Epithelial cell of esophagus (primary cell): ENCODE measurements at regions not wholly inside any gene's neighbourhood (a gene's known extent, or its start where the extent isn't known, plus 50 kb on each side); places are given as distances from the start of the nearest gene placed in this dataset.

Experiments used
- DNase-seq: peaks from one replicate; pipeline ENCODE4 v3.0.0; 2010; ENCODE audit warnings: low read depth
- H3K4me3 ChIP-seq: 2 replicates; pipeline ENCODE4 v1.5.1; 2011; ENCODE audit warnings: mild to moderate bottlenecking, low read length, control low read depth
- CTCF ChIP-seq: IDR thresholded peaks from 2 replicates; pipeline ENCODE4 v1.5.1; 2011; ENCODE audit warnings: low read depth, mild to moderate bottlenecking, low read length, control low read depth, inconsistent platforms; ENCODE audit not compliant: insufficient read depth; ENCODE audit errors: missing control alignments

- no peak overlapping the region for H3K4me3 ChIP-seq
- TF ChIP-seq CTCF, result no peak
- DNase-seq, result no peak
Observed at GRCh38 chr12:107925125-107925524, 150.6 kb downstream of the ASCL4 start.

DNA sequence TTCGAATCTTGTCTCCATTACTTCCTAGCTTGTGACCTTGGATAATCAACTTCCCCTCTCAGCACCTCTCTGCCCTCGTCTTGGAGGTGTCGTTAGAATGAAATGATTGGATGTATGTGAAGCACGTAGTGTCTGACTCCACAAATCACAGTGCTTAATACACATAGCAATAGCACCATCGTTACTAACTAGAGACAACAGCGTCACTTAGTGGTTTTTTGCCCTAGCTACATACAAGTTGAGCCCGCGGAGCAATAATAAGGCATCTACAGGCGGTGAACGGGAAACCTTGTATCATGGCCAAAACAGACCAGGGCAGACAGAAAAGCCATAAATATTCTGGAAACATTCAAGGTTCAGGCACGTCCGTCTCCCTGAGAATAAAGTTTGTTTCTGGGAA lies 154.9 kb downstream of the ASCL4 start:
- H3K4me3 ChIP-seq, result no peak overlapping the region
- peak; percentile 28 for TF ChIP-seq CTCF
- DNase-seq, result peak; percentile 30

DNA sequence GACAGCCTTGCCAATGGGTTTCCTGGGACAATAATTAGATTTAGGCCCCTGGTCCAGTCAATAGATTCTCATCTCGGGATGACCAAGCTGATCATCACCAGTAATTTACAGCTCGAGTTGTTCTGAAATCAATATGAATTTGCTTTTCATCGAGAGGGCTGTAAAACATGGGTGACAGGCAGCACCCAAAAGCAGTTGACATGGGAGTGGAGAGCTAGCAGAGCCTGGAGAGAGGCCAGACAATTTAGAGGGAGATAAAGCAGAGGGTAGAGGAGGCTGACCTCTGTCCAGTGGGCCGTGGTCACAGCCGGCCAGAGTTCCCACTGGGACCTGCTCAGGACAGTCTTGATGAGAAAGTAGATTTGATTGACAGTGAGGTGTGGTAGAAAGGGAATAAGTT lies 157.3 kb downstream of the ASCL4 start:
- no peak for DNase-seq
- H3K4me3 ChIP-seq, result no peak overlapping the region
- no peak for TF ChIP-seq CTCF

- no peak for DNase-seq
- no peak overlapping the region for H3K4me3 ChIP-seq
- TF ChIP-seq CTCF, result no peak
Observed at GRCh38 chr12:107938446-107938845, 163.9 kb downstream of the ASCL4 start.

DNA sequence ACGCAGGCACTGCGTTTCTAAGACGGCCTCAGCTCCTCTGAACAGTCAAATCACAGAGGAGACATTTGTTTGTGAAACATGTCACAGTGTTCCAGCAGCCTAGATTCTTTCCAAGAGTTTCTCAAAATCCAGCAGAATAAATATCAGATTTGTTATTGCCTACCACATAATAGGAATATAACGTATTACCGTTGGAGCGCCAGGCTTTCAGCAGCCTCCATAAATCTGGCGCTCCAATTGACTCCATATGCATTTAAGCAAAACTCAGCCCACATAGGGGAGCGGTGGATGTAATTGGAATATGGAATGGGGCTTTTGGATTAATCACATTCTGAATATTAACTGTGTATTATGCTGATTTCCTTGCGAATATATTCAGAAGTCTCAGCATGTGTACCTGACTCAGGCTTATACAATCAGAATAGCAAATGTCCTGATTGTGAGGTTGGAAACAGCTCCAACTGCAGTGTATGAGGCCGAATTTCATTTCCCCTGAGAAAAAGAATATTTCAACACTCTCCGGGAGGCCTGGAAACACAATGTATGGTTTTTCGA lies 174.0 kb downstream of the ASCL4 start:
- no peak for DNase-seq
- TF ChIP-seq CTCF, result no peak
- H3K4me3 ChIP-seq, result no peak overlapping the region

GRCh38 chr12:107951024-107951423 lies 176.5 kb downstream of the ASCL4 start:
- TF ChIP-seq CTCF, result no peak
- no peak overlapping the region for H3K4me3 ChIP-seq
- DNase-seq, result no peak

- no peak overlapping the region for H3K4me3 ChIP-seq
- no peak for TF ChIP-seq CTCF
- DNase-seq, result no peak
Observed at GRCh38 chr12:107955966-107956643, 173.0 kb upstream of the WSCD2 start.
